KOPT-K1 (cell line): ENCODE measurements at regions not wholly inside any gene's neighbourhood (a gene's known extent, or its start where the extent isn't known, plus 50 kb on each side); places are given as distances from the start of the nearest gene placed in this dataset.
"Not testable (repeated sequence)": the region's sequence is repeated elsewhere in the genome, so short reads cannot be mapped to it uniquely, and the experiment has no call there.

Experiments
- H3K27ac ChIP-seq: fragments of 200-600 bp; sonication (generic); 2 replicates; pipeline ENCODE4 v1.5.1; 2016; ENCODE audit warnings: antibody characterized with exemption, mild to moderate bottlenecking, low read depth, low read length; ENCODE audit not compliant: poor library complexity, severe bottlenecking
- H3K36me3 ChIP-seq: fragments of 200-600 bp; sonication (generic); 2 replicates; pipeline ENCODE4 v1.5.1; 2017; ENCODE audit warnings: antibody characterized with exemption, mild to moderate bottlenecking, low read length, moderate library complexity; ENCODE audit not compliant: insufficient read depth
- H3K9me3 ChIP-seq: fragments of 200-600 bp; sonication (generic); 2 replicates; pipeline ENCODE4 v1.5.1; 2017; ENCODE audit warnings: antibody characterized with exemption, low read length, mild to moderate bottlenecking; ENCODE audit not compliant: insufficient read depth, poor library complexity, severe bottlenecking

DNA sequence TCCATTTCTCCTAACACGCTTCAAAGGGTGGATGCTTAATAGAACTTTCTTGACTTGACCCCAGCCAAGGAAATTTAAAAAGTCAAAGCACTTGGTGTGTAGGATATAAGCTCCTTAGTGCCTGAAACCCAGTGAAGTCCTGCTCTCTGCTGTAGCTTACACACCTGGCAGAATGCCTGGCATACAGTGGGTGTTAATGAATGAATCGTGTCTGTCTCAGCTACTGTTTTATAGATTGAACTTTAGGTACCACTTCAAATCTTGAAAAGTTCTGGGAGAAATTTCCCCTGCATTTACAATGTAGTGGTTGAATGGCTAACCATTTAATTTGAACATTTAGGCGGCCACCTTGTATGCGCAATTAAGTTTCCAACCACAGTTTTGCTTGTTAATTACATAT lies 70.5 kb upstream of the ZNF217 start:
- Histone ChIP-seq H3K27ac (no peak overlapping the region), H3K36me3 (no peaks in the 10 kb centered on the region), H3K9me3 (no peaks in the 10 kb centered on the region)

DNA sequence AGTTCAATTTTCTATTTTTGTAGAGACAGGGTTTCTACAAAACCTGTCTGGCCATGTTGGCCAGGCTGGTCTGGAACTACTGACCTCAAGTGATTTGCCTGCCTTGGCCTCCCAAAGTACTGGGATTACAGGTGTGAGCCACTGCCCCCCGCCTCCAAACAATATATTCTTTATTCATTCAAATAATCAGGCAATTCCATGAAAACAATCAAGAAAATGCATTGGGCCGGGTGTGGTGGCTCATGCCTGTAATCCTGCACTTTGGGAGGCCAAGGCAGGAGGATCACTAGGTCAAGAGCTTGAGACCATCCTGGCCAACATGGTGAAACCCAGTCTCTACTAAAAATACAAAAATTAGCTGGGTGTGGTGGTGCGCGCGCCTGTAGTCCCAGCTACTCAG lies 69.9 kb upstream of the ZNF217 start:
- not testable (repeated sequence) for H3K9me3 ChIP-seq, H3K27ac ChIP-seq, H3K36me3 ChIP-seq

DNA sequence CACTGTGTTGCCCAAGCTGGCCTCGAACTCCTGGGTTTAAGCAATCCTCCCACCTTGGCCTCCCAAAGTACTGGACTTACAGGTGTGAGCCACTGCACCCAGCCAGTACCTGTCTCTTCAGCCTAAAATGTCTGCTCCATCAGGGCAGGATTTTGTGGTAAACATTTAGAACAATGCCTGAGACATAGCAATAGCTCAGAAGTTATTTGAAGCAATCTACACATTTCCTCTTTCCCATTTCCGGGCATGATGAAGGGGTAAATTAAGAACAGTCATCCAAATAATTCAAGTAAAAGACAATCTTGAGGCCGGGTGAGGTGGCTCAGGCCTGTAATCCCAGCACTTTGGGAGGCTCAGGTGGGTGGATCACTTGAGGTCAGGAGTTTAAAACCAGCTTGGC lies 69.0 kb upstream of the ZNF217 start:
- no peak overlapping the region for H3K27ac ChIP-seq
- H3K36me3 ChIP-seq: no peaks in the 10 kb centered on the region
- H3K9me3 ChIP-seq: no peaks in the 10 kb centered on the region

DNA sequence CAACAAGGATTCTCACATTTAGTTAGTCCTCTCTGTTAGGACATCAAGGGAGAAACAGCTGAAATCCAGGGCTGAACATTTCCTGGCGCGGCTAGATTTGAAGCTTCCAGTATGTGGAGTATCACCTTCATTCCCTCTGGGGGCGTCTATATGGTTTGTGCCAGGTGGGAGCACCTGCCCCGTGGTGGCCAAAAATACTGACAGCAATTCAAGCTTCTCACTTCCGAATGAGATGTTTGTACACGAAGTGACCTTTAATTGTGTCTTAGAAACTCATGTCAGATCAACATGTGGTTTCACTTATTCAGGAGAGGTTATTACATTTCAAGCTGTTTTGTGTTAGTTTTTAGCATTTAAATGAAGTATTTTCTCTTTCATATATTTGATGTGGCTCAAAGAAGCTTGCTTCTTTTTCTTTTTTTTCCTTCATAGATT lies 67.3 kb upstream of the ZNF217 start:
- Histone ChIP-seq H3K36me3 (no peaks in the 10 kb centered on the region), H3K9me3 (no peaks in the 10 kb centered on the region), H3K27ac (peak overlapping the region; percentile 24)

DNA sequence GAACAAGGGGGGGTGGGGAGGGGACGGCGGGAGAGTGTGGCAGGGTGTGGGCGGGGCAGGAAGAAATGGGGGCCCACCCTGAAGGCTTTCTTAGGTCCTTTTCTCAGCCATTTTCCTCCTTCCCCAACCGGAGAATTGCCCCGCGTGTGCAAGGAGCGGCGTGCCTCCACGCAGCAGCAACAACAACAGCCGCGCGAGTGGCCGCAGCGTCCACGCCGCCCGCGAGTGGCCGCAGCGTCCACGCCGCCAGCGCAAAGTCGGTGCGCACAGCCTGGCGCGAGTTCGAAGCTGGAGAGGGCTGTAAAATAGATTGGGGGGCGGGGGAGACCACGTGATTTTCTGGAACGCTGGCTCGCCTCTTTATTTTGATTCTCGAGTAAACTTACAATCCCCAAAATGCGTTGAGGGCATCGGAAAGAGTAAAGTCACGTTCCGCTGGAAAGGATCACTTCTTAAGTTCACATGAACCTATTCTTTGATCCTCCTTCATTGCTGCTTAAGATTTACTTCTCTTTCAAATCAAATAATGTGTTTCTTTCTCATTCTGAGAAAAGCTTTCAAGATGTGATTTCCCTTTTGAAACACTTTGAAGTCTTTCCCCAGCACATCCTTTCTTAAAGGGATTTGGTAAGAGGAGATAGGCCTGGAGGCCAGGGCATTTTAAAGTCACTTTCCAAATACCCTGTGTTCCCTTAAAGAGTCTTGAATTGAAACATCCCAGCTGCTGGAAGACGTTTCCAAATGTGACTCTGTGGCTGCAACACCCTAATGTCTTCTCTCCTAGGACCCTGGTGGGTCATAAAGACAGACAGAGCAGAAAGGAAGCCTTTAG lies 66.7 kb upstream of the ZNF217 start:
- Histone ChIP-seq H3K27ac (peak overlapping the region; percentile 24), H3K36me3 (no peaks in the 10 kb centered on the region), H3K9me3 (no peaks in the 10 kb centered on the region)

DNA sequence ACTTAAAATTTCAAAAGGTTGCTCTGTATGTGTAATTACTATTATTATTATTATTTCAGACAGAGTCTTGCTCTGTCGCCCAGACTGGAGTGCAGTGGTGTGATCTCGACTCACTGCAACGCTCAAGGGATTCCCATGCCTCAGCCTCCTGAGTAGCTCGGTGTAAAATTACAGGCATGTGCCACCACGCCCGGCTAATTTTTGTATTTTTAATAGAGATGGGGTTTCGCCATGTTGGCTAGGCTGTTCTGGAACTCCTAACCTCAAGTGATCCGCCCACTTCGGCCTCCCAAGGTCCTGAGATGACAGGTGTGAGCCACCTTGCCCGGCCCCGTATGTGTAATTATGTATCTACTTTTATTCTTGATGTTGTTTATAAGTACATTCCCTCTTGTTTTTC lies 65.3 kb upstream of the ZNF217 start:
- H3K9me3 ChIP-seq: no peaks in the 10 kb centered on the region
- no peaks in the 10 kb centered on the region for H3K36me3 ChIP-seq
- H3K27ac ChIP-seq: no peak overlapping the region

DNA sequence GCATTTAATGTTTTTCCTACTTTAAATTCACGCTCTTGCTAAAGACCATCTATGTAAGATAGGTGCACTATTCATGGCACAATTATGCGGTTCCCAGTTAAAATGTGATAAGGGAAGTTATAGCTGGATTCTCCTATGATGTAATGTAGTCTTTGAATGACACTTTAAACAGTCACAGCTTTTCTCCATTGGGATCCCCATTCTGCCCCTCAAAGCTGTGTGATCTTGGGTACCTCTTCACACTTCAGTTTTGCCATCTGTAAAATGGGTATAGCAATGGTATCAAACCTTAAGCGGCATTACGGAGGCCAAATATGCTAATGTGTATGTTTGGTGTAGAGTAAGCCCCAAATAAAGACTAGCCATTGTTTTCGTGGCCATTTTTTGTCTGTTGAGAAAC lies 64.7 kb upstream of the ZNF217 start:
- Histone ChIP-seq H3K36me3 (no peaks in the 10 kb centered on the region), H3K27ac (no peak overlapping the region), H3K9me3 (no peaks in the 10 kb centered on the region)

DNA sequence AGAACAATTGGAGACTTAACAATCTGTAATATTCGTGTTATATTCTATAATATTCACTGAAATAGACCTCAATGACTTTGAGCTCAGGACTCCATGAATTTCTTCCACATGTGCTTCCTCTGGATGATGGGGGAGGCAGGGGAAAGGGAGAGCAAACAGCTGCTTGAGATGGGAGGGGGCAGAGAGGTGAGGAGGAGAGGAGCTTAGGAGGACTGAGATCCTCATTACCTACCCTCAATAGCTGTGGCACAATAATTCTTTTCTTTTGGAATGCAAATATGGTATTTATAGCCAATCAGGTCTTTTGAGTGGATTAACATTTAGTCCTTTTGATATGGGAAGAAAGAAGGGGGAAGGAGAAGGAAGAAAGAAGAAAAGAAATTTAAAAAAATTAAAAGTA lies 64.1 kb upstream of the ZNF217 start:
- Histone ChIP-seq H3K36me3 (no peaks in the 10 kb centered on the region), H3K9me3 (no peaks in the 10 kb centered on the region), H3K27ac (no peak overlapping the region)

DNA sequence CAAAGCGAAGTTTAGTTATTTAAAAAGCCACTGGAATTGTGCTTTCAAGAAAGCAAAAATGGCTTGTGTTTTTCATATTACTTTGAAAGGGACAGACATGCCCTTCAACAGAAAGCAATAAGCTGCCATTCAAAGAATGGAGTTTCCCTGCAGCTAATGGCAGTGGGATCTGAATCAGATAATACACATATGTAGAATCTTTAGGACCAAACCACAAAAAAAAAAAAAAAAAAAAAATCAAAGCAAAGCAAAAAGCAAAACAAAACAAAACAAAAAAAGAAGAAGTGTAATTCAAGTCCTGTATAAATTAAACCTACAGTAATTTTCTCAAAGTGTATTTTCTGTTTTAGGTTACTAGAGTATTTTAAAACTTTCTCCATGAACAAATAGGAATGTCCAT lies 63.6 kb upstream of the ZNF217 start:
- Histone ChIP-seq H3K27ac (no peak overlapping the region), H3K9me3 (no peaks in the 10 kb centered on the region), H3K36me3 (no peaks in the 10 kb centered on the region)

DNA sequence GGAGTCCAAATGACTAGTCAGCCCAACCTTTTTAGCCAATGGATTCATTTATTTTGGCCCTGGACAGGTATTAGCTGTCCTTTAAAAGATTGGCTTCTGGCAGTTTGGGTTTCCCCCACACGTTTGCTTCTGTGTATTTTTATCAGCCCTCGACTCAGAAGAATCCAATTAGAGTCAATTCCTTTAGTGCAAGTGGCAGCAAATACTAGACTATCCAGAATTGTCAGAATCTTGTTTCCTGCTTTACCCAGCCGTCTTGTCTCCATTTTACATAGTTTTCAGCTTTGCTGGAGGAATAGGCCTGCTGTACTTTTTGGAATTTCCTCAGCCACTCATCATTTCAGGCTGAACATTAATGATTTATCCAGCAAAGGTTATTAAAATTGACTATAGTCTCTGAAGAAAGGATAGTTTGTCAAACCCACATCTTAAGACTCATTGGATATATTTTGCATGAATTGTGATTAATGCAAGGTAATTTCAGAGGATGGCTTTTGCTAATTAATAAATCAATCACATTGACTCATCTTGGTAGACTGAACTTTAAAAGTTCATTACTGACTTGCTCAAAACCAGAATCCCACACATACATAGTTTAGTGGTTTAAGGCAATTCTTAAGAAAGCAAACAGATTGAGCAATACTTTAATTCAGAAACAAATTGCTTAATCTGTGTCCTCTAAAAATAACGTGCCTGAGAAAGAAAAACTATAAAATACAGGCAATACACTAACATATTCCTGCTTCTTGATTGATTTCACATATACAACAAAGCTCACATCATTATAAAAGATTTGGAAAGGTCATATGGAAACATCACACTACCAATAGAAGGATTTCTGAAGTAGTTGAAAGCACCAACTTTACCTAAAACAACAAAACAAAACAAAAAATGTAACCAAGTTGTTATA lies 62.9 kb upstream of the ZNF217 start:
- no peak overlapping the region for H3K27ac ChIP-seq
- H3K36me3 ChIP-seq: no peaks in the 10 kb centered on the region
- H3K9me3 ChIP-seq: no peaks in the 10 kb centered on the region

DNA sequence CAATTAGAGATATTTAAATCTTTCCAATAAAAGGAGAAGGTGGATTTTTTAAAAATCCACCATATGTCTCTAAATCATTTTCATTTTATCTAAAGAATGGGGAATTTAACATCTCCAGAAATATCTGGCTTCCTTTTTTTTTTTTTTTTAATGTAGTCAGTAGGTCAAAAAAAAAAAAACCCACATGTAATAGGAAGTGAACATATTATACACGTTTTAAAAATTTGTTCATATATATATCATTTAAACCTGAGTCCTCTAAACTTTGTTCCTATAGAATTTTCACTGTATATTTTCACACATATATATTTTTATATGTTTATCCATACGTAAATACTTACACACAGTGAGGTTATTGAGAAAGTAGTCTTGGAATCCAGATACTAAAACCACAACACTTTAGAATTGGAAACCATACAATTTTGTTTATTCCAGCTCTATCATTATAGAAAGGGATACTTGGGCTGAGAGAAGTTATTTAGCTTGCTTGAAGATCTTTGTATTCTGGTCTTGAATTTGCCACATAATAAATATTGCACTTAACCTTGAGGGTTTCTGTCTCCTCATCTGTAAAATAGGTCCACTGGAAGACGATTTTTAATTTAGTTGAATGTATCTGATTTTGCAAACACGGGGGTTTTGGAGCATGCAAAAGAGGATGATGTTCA lies 62.1 kb upstream of the ZNF217 start:
- Histone ChIP-seq H3K27ac (no peak overlapping the region), H3K36me3 (no peaks in the 10 kb centered on the region), H3K9me3 (no peaks in the 10 kb centered on the region)

DNA sequence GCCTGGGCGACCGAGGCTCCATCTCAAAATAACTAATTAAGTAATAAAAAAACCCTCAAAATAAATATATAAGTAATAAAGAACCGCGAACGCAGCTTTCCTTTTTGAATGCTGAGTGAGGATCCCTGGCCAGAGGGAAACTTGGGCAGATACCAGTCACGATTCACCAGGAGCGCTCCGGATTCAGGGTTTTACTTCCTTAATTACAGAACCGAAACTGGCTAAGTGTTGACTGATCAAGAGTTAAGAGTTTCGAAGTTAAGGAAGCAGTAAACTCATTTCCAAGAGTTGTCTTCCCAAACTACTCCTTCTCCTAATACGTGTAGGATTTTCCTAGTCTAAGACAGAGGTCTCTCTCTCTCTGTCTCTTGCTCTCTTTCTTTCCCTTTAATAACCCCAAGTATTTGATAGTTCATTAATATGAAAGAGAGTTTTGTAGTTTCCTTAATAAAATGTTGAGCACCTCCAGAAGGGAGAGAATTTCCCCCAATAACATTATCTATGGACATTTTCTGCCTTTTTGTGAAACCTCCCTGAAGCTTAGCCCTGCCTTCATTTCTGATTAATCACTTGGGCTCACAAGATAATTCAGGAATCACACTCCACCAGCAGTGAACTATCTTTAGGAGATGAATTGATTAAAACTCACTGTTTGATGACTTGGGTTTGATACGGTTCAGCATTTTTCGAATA lies 61.4 kb upstream of the ZNF217 start:
- Histone ChIP-seq H3K27ac (no peak overlapping the region), H3K9me3 (no peaks in the 10 kb centered on the region), H3K36me3 (no peaks in the 10 kb centered on the region)

DNA sequence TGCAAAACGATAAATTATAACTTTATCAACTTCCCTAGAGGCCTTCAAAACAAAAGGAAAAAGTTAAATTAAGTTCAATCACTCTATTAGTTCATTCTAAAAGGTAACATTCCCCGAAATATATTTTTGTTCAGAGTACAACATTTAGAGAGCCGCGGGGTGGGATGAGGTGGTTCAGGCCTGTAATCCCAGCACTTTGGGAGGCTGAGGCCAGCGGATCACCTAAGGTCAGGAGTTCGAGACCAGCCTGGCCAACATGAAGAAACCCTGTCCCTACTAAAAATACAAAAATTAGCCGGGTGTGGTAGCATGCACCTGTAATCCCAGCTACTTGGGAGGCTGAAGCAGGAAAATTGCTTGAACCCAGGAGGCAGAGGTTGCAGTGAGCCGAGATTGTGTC lies 60.9 kb upstream of the ZNF217 start:
- H3K27ac ChIP-seq, H3K36me3 ChIP-seq, H3K9me3 ChIP-seq: not testable (repeated sequence)

DNA sequence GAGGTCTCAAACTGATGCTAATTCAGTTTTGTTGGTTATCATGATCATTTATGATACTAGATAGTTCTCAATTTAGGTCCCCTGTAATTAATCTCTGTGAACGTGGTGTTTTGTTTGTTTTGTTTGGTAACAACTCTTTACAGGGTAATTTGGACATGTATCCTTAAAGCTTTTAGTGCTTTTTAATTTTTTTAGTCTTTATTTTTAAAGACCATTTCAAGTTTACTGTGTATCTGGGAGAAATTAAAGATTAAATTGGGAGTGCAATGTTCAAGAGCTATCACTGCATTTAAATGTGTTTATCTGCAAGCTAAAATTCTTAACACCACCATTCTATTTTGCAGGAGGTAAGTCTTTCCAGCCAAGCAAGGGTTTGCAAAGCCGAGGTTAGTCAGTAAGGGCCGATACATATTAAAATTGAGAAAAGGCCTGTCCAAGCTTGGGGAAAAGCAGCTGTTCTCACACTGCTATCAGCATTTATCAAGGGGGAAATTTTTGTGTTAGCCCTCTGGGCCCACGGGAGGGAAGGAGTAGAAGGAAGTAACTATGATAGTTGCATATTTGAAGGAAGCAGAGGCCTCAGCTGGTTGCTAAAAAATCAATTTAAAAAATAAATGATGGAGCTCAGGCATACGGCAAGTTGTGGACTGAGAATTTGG lies 59.3 kb upstream of the ZNF217 start:
- Histone ChIP-seq H3K9me3 (no peaks in the 10 kb centered on the region), H3K36me3 (no peaks in the 10 kb centered on the region), H3K27ac (peak overlapping the region; percentile 87)
